ENCODE measurements at regions not wholly inside any gene's neighbourhood (a gene's known extent, or its start where the extent isn't known, plus 50 kb on each side); places are given as distances from the start of the nearest gene placed in this dataset.

- no peak overlapping the region for H3K4me2 ChIP-seq (ENCODE audit: low read length)
- no peaks in the 10 kb centered on the region for H3K79me2 ChIP-seq (ENCODE audit: control insufficient read depth, low read length)
- H3F3A ChIP-seq (ENCODE audit: control insufficient read depth, insufficient read depth), result no peaks in the 10 kb centered on the region
- H3K27ac ChIP-seq (ENCODE audit: low read depth, low read length), result no peak overlapping the region
- no peaks in the 10 kb centered on the region for H4K20me1 ChIP-seq (ENCODE audit: control insufficient read depth, insufficient read depth, low read depth, low read length)
- no peak overlapping the region for H3K4me3 ChIP-seq (ENCODE audit: low read length)
- H3K9me2 ChIP-seq (replicated peaks; ENCODE audit: control insufficient read depth, low read length), result no peaks in the 10 kb centered on the region
- H3K27me3 ChIP-seq (ENCODE audit: control insufficient read depth, low read length), result peaks cover 4% of the 10 kb centered on the region; the same call in 1 of the 2 replicates
- H3K36me3 ChIP-seq (ENCODE audit: control insufficient read depth, low read length), result no peaks in the 10 kb centered on the region
- H3K4me1 ChIP-seq (ENCODE audit: control insufficient read depth, low read length), result no peaks in the 10 kb centered on the region
- H3K9me3 ChIP-seq (ENCODE audit: control insufficient read depth, insufficient read depth, low read length), result no peaks in the 10 kb centered on the region
- TF ChIP-seq, protein P1, sequence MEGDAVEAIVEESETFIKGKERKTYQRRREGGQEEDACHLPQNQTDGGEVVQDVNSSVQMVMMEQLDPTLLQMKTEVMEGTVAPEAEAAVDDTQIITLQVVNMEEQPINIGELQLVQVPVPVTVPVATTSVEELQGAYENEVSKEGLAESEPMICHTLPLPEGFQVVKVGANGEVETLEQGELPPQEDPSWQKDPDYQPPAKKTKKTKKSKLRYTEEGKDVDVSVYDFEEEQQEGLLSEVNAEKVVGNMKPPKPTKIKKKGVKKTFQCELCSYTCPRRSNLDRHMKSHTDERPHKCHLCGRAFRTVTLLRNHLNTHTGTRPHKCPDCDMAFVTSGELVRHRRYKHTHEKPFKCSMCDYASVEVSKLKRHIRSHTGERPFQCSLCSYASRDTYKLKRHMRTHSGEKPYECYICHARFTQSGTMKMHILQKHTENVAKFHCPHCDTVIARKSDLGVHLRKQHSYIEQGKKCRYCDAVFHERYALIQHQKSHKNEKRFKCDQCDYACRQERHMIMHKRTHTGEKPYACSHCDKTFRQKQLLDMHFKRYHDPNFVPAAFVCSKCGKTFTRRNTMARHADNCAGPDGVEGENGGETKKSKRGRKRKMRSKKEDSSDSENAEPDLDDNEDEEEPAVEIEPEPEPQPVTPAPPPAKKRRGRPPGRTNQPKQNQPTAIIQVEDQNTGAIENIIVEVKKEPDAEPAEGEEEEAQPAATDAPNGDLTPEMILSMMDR (IDR thresholded peaks at IDR 0.05; ENCODE audit: low read depth, low read length, poor library complexity, severe bottlenecking), result no peak
- no peak for TF ChIP-seq EZH2phosphoT487 (IDR thresholded peaks at IDR 0.05; ENCODE audit: borderline replicate concordance, low read length)
These were observed 163.3 kb upstream of the IL12A start for GRCh38 chr3:159825216-159825854.

DNA sequence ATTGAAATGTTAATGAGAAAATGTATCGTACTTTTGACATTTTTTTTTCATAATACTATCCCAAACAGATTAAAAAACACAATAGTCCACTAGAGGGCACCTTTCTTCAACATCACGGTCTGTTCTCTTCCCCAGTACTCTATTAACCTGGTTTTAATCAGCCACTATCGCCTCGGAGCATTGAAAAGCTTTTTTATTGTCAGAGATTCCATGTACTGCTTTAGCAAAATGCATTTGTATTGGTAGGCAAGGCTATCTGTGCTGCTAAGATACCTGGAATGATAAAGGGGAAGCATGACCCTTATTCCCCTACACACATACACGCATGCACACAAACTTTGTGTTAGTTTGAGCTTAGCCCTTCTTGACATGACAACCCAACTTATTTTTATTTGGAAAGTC lies 160.1 kb upstream of the IL12A start:
- Histone ChIP-seq H3F3A (ENCODE audit: control insufficient read depth, insufficient read depth) (no peaks in the 10 kb centered on the region), H3K9me3 (ENCODE audit: control insufficient read depth, insufficient read depth, low read length) (no peaks in the 10 kb centered on the region), H3K27me3 (ENCODE audit: control insufficient read depth, low read length) (peaks cover 4% of the 10 kb centered on the region; the same call in 1 of the 2 replicates), H3K4me2 (ENCODE audit: low read length) (no peak overlapping the region), H3K36me3 (ENCODE audit: control insufficient read depth, low read length) (no peaks in the 10 kb centered on the region), H3K9me2 (replicated peaks; ENCODE audit: control insufficient read depth, low read length) (no peaks in the 10 kb centered on the region), H3K27ac (ENCODE audit: low read depth, low read length) (no peak overlapping the region), H3K4me3 (ENCODE audit: low read length) (no peak overlapping the region), H4K20me1 (ENCODE audit: control insufficient read depth, insufficient read depth, low read depth, low read length) (no peaks in the 10 kb centered on the region), H3K4me1 (ENCODE audit: control insufficient read depth, low read length) (no peaks in the 10 kb centered on the region), H3K79me2 (ENCODE audit: control insufficient read depth, low read length) (no peaks in the 10 kb centered on the region)
- TF ChIP-seq EZH2phosphoT487 (IDR thresholded peaks at IDR 0.05; ENCODE audit: borderline replicate concordance, low read length), result no peak
- TF ChIP-seq, protein P1 (IDR thresholded peaks at IDR 0.05; ENCODE audit: low read depth, low read length, poor library complexity, severe bottlenecking), result peak; percentile 57

DNA sequence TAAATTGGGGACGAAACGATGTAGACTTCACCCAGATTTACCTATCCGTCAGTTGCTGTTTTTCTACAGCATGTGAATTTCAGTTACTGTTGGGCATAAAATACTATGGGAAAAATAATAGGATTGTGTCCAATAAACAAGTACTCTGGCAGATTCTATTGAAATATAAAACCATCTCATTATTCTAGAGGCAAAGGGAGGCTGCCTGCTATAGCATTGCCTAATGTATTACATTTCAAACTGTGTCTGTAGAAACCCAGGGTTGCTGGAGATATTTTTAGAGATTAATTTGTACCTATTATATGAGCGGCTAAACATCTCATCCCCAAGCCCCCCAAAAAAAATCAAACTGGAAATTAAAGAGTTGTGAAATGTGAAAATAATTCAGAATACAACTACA lies 159.6 kb upstream of the IL12A start:
- Histone ChIP-seq H4K20me1 (ENCODE audit: control insufficient read depth, insufficient read depth, low read depth, low read length) (no peaks in the 10 kb centered on the region), H3K27me3 (ENCODE audit: control insufficient read depth, low read length) (peaks cover 6% of the 10 kb centered on the region; the same call in 1 of the 2 replicates), H3K79me2 (ENCODE audit: control insufficient read depth, low read length) (no peaks in the 10 kb centered on the region), H3K9me3 (ENCODE audit: control insufficient read depth, insufficient read depth, low read length) (no peaks in the 10 kb centered on the region), H3K4me3 (ENCODE audit: low read length) (no peak overlapping the region), H3K36me3 (ENCODE audit: control insufficient read depth, low read length) (no peaks in the 10 kb centered on the region), H3K9me2 (replicated peaks; ENCODE audit: control insufficient read depth, low read length) (no peaks in the 10 kb centered on the region), H3F3A (ENCODE audit: control insufficient read depth, insufficient read depth) (no peaks in the 10 kb centered on the region), H3K4me1 (ENCODE audit: control insufficient read depth, low read length) (no peaks in the 10 kb centered on the region), H3K4me2 (ENCODE audit: low read length) (no peak overlapping the region), H3K27ac (ENCODE audit: low read depth, low read length) (no peak overlapping the region)
- TF ChIP-seq, protein P1 (IDR thresholded peaks at IDR 0.05; ENCODE audit: low read depth, low read length, poor library complexity, severe bottlenecking), result no peak
- TF ChIP-seq EZH2phosphoT487 (IDR thresholded peaks at IDR 0.05; ENCODE audit: borderline replicate concordance, low read length), result no peak

All from DOHH2 (cell line).